WTC11 (cell line): ENCODE measurements at regions not wholly inside any gene's neighbourhood (a gene's known extent, or its start where the extent isn't known, plus 50 kb on each side); places are given as distances from the start of the nearest gene placed in this dataset.

Experiments used
- ATAC-seq: fragments of 200-7000 bp; cut with Tn5 transposase; 2 replicates; pipeline ENCODE4 v1.10.0; 2021; ENCODE audit warnings: mild to moderate bottlenecking, moderate library complexity
- CTCF ChIA-PET: fragments of 300-600 bp; sonication (Branson Sonifier 250); formaldehyde crosslinking; loops from one replicate; lab custom pipeline; 2021; ENCODE audit warnings: antibody characterized with exemption; lab: Charles Lee
- POLR2A ChIA-PET: fragments of 350-600 bp; sonication (Branson Sonifier 250); formaldehyde crosslinking; loops from one replicate; lab custom pipeline; 2021; ENCODE audit warnings: antibody characterized with exemption; lab: Charles Lee
- DNase-seq: peaks from one replicate; pipeline ENCODE4 v3.0.0; 2021; ENCODE audit warnings: low spot score
- H3K27ac Mint-ChIP-seq: 2 replicates; pipeline ENCODE4 v1.8.0; 2021; ENCODE audit warnings: mixed read lengths
- H3K27me3 Mint-ChIP-seq: 2 replicates; pipeline ENCODE4 v1.8.0; 2021; ENCODE audit warnings: low read depth, mild to moderate bottlenecking, moderate library complexity, mixed read lengths
- H3K36me3 Mint-ChIP-seq: 2 replicates; pipeline ENCODE4 v1.8.0; 2021; ENCODE audit warnings: mixed read lengths
- H3K4me1 Mint-ChIP-seq: 2 replicates; pipeline ENCODE4 v1.8.0; 2022; ENCODE audit warnings: mixed read lengths
- H3K4me3 Mint-ChIP-seq: 2 replicates; pipeline ENCODE4 v1.8.0; 2021; ENCODE audit warnings: mild to moderate bottlenecking, moderate library complexity, mixed read lengths
- H3K9me3 Mint-ChIP-seq: 2 replicates; pipeline ENCODE4 v1.8.0; 2021; ENCODE audit warnings: mixed read lengths
- ATF6 ChIP-seq: sonication (generic); formaldehyde crosslinking; IDR thresholded peaks from 2 replicates; pipeline ENCODE4 v1.8.1; 2023; ENCODE audit warnings: mild to moderate bottlenecking, missing genetic modification reagents
- KAT7 ChIP-seq: sonication (generic); formaldehyde crosslinking; IDR thresholded peaks from 2 replicates; pipeline ENCODE4 v1.8.1; 2023; ENCODE audit warnings: missing genetic modification reagents, mild to moderate bottlenecking, borderline replicate concordance
- NFATC4 ChIP-seq: fragments of 250-450 bp; sonication (Bioruptor Pico); IDR thresholded peaks from 2 replicates; pipeline ENCODE4 v1.9.0; 2021; ENCODE audit warnings: mild to moderate bottlenecking
- RELA ChIP-seq: sonication (generic); formaldehyde crosslinking; IDR thresholded peaks from 2 replicates; pipeline ENCODE4 v1.8.1; 2022; ENCODE audit warnings: missing genetic modification reagents, mild to moderate bottlenecking, borderline replicate concordance
- SOX15 ChIP-seq: fragments of 250-450 bp; sonication (Bioruptor Pico); IDR thresholded peaks from 2 replicates; pipeline ENCODE4 v1.9.0; 2021; ENCODE audit warnings: mild to moderate bottlenecking
- USF2 ChIP-seq: sonication (generic); formaldehyde crosslinking; IDR thresholded peaks from 2 replicates; pipeline ENCODE4 v1.8.1; 2023; ENCODE audit warnings: mild to moderate bottlenecking, missing genetic modification reagents, moderate library complexity
- ZNF512 ChIP-seq: sonication (generic); formaldehyde crosslinking; IDR thresholded peaks from 2 replicates; pipeline ENCODE4 v1.8.1; 2022; ENCODE audit warnings: missing genetic modification reagents, borderline replicate concordance
- TF ChIP-seq, protein P1 (sequence below): fragments of 250-450 bp; sonication (Bioruptor Pico); IDR thresholded peaks from 2 replicates; pipeline ENCODE4 v1.9.0; 2021; ENCODE audit warnings: mild to moderate bottlenecking, borderline replicate concordance
- TF ChIP-seq, protein P2 (sequence below): sonication (generic); formaldehyde crosslinking; IDR thresholded peaks from 2 replicates; pipeline ENCODE4 v1.8.0; 2023; ENCODE audit warnings: missing genetic modification reagents, mild to moderate bottlenecking, borderline replicate concordance
- TF ChIP-seq, protein P3 (sequence below): fragments of 250-450 bp; sonication (Bioruptor Pico); conservative IDR thresholded peaks from 2 replicates; pipeline ENCODE4 v1.9.0; 2021; ENCODE audit warnings: mild to moderate bottlenecking
- TF ChIP-seq, protein P4 (sequence below): sonication (generic); formaldehyde crosslinking; IDR thresholded peaks from 2 replicates; pipeline ENCODE4 v1.8.1; 2022; ENCODE audit warnings: mild to moderate bottlenecking, moderate library complexity, missing genetic modification reagents

GRCh38 chr7:120160166-120160565, 112.8 kb upstream of the KCND2 start (continued):
- TF ChIP-seq, protein P1, sequence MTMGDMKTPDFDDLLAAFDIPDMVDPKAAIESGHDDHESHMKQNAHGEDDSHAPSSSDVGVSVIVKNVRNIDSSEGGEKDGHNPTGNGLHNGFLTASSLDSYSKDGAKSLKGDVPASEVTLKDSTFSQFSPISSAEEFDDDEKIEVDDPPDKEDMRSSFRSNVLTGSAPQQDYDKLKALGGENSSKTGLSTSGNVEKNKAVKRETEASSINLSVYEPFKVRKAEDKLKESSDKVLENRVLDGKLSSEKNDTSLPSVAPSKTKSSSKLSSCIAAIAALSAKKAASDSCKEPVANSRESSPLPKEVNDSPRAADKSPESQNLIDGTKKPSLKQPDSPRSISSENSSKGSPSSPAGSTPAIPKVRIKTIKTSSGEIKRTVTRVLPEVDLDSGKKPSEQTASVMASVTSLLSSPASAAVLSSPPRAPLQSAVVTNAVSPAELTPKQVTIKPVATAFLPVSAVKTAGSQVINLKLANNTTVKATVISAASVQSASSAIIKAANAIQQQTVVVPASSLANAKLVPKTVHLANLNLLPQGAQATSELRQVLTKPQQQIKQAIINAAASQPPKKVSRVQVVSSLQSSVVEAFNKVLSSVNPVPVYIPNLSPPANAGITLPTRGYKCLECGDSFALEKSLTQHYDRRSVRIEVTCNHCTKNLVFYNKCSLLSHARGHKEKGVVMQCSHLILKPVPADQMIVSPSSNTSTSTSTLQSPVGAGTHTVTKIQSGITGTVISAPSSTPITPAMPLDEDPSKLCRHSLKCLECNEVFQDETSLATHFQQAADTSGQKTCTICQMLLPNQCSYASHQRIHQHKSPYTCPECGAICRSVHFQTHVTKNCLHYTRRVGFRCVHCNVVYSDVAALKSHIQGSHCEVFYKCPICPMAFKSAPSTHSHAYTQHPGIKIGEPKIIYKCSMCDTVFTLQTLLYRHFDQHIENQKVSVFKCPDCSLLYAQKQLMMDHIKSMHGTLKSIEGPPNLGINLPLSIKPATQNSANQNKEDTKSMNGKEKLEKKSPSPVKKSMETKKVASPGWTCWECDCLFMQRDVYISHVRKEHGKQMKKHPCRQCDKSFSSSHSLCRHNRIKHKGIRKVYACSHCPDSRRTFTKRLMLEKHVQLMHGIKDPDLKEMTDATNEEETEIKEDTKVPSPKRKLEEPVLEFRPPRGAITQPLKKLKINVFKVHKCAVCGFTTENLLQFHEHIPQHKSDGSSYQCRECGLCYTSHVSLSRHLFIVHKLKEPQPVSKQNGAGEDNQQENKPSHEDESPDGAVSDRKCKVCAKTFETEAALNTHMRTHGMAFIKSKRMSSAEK (CRISPR knock-in tag): no peak

DNA sequence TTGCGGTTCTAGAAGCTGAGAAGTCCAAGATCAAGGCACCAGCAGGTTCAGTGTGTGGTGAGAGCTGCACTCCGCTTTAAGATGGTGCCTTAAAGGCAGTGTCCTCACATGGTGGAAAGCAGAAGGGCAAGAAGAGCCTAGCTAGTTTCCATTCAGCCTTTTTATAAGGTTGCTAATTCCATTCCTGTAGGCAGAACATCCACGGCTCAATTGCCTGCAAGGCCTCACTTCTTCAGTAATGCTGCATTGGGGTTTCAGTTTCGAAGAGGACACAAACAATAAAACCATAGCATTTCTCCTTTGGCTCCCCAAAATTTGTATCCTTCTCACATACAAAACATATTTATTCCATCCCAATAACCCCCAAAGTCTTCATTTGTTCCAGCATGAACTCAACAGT, 109.5 kb upstream of the KCND2 start:
- DNase-seq: no peak
- Mint-ChIP-seq H3K36me3 (peaks cover 13% of the 10 kb centered on the region), H3K4me1 (peaks cover 4% of the 10 kb centered on the region; the same call in 1 of the 2 replicates), H3K27me3 (no peaks in the 10 kb centered on the region), H3K4me3 (no peak overlapping the region), H3K9me3 (peaks cover 19% of the 10 kb centered on the region), H3K27ac (no peak overlapping the region)
- ChIA-PET CTCF (no interaction called here), POLR2A (no interaction called here)
- TF ChIP-seq KAT7 (CRISPR knock-in tag) (no peak), NFATC4 (CRISPR knock-in tag) (no peak), ATF6 (no peak), SOX15 (CRISPR knock-in tag) (no peak), ZNF512 (no peak), USF2 (CRISPR knock-in tag) (no peak), RELA (CRISPR knock-in tag) (no peak)
- TF ChIP-seq, protein P2, sequence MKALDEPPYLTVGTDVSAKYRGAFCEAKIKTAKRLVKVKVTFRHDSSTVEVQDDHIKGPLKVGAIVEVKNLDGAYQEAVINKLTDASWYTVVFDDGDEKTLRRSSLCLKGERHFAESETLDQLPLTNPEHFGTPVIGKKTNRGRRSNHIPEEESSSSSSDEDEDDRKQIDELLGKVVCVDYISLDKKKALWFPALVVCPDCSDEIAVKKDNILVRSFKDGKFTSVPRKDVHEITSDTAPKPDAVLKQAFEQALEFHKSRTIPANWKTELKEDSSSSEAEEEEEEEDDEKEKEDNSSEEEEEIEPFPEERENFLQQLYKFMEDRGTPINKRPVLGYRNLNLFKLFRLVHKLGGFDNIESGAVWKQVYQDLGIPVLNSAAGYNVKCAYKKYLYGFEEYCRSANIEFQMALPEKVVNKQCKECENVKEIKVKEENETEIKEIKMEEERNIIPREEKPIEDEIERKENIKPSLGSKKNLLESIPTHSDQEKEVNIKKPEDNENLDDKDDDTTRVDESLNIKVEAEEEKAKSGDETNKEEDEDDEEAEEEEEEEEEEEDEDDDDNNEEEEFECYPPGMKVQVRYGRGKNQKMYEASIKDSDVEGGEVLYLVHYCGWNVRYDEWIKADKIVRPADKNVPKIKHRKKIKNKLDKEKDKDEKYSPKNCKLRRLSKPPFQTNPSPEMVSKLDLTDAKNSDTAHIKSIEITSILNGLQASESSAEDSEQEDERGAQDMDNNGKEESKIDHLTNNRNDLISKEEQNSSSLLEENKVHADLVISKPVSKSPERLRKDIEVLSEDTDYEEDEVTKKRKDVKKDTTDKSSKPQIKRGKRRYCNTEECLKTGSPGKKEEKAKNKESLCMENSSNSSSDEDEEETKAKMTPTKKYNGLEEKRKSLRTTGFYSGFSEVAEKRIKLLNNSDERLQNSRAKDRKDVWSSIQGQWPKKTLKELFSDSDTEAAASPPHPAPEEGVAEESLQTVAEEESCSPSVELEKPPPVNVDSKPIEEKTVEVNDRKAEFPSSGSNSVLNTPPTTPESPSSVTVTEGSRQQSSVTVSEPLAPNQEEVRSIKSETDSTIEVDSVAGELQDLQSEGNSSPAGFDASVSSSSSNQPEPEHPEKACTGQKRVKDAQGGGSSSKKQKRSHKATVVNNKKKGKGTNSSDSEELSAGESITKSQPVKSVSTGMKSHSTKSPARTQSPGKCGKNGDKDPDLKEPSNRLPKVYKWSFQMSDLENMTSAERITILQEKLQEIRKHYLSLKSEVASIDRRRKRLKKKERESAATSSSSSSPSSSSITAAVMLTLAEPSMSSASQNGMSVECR (CRISPR knock-in tag): no peak
- TF ChIP-seq, protein P3, sequence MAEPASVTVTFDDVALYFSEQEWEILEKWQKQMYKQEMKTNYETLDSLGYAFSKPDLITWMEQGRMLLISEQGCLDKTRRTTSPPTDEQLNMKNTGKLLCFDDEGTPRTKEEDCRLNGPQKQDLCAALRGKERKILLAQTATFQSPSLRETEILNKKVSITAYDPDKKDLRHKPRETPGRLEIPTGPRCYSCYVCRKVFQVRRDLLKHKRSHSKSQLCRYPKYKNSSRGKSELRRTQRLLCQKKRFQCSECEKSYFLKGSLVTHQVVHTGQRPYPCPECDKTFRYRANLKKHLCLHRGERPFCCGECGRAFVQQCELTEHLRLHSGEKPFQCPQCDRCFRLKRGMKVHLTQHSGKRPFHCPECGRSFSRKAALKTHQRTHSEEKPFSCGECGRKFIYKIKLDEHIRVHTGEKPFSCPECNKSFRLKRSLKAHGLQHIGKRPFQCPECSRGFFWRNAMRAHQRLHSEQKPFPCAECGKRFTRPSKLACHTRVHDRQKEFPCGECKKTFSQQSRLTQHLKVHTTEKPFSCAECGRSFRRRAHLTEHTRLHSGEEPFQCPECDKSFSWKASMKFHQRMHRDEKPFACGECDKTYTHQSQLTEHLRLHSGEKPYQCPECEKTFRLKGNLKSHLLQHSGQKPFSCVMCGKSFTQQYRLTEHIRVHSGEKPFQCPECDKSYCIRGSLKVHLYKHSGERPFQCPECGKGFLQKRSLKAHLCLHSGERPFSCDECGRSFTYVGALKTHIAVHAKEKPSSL (CRISPR knock-in tag): no peak
- TF ChIP-seq, protein P4, sequence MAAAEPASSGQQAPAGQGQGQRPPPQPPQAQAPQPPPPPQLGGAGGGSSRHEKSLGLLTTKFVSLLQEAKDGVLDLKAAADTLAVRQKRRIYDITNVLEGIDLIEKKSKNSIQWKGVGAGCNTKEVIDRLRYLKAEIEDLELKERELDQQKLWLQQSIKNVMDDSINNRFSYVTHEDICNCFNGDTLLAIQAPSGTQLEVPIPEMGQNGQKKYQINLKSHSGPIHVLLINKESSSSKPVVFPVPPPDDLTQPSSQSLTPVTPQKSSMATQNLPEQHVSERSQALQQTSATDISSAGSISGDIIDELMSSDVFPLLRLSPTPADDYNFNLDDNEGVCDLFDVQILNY: no peak
- no peak for ATAC-seq
